ENCODE measurements at regions not wholly inside any gene's neighbourhood (a gene's known extent, or its start where the extent isn't known, plus 50 kb on each side); places are given as distances from the start of the nearest gene placed in this dataset.

DNA sequence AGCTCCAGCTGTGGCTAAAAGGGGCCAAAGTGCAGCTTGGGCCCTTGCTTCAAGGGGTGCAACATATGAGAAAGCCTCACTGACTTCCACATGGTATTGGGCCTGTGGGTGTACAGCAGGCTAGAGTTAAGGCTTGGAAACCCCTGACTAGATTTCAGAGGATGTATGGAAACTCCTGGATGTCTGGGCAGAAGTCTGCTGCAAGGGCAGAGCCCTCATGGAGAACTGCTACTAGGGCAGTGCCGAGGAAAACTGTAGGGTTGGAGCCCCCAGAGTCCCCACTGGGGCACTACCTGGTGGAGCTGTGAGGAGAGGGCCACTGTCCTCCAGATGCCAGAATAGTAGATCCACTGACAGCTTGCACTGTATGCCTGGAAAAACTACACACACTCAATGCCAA is 69.5 kb downstream of the XCL2 start:
- Histone ChIP-seq H3K27ac (no peak overlapping the region), H3K4me3 (no peak overlapping the region), H3K9me3 (no peaks in the 10 kb centered on the region), H3K27me3 (no peaks in the 10 kb centered on the region), H3K4me1 (peaks cover 19% of the 10 kb centered on the region), H3K36me3 (no peaks in the 10 kb centered on the region)
- no peak for DNase-seq
- no peak for ATAC-seq
- TF ChIP-seq, protein P1, sequence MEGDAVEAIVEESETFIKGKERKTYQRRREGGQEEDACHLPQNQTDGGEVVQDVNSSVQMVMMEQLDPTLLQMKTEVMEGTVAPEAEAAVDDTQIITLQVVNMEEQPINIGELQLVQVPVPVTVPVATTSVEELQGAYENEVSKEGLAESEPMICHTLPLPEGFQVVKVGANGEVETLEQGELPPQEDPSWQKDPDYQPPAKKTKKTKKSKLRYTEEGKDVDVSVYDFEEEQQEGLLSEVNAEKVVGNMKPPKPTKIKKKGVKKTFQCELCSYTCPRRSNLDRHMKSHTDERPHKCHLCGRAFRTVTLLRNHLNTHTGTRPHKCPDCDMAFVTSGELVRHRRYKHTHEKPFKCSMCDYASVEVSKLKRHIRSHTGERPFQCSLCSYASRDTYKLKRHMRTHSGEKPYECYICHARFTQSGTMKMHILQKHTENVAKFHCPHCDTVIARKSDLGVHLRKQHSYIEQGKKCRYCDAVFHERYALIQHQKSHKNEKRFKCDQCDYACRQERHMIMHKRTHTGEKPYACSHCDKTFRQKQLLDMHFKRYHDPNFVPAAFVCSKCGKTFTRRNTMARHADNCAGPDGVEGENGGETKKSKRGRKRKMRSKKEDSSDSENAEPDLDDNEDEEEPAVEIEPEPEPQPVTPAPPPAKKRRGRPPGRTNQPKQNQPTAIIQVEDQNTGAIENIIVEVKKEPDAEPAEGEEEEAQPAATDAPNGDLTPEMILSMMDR (IDR thresholded peaks at IDR 0.05): no peak
- intact Hi-C loops (cut with DNase I): no loop called here

DNA sequence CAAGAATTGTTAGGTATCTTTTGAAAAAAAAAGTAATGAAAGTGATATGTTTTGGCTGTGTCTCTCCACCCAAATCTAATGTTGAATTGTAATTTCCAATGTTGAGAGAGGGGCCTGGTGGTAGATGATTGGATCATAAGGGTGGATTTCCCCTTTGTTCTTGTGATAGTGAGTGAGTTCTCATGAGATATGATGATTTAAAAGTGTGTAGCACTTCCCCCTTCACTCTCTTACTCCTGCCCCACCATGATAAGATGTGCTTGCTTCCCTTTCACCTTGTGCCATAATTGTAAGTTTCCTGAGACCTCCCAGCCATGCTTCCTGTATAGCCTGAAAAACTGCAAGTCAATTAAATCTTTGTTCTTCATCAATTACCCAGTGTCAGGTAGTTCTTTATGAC is 70.7 kb downstream of the XCL2 start:
- intact Hi-C loops (cut with DNase I): no loop called here
- H3K4me3 ChIP-seq: no peak overlapping the region
- no peak for ATAC-seq

DNA sequence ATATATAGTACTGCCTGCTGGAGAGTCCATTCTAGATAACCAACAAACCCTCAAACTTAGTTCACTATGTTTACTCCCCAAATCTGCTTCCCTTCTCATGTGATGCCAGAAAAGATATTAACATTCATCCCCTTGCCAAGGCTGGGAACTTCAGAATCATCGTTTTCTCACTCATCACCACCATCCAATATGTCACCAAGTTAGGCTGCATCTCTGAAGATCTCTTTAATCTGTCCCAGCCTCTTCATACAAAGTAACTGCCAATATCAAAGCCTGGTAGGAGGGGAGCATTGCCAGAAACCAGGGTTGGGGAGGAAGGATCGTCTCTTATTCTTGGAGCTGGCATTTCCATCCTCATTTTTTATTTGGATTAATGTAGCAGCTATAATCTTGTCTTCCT is 71.6 kb downstream of the XCL2 start:
- no peak overlapping the region for H3K4me3 ChIP-seq
- no peaks in the 10 kb centered on the region for H3K36me3 ChIP-seq
- TF ChIP-seq, protein P1 (IDR thresholded peaks at IDR 0.05): no peak
- ATAC-seq (no peak), DNase-seq (no peak)
- no peaks in the 10 kb centered on the region for H3K27me3 ChIP-seq
- no peaks in the 10 kb centered on the region for H3K9me3 ChIP-seq
- H3K4me1 ChIP-seq: peaks cover 21% of the 10 kb centered on the region
- intact Hi-C loops (cut with DNase I): no loop called here
- H3K27ac ChIP-seq: no peak overlapping the region

More for the DNA sequence above, 70.7 kb downstream of the XCL2 start:
- peaks cover 21% of the 10 kb centered on the region for H3K4me1 ChIP-seq
- no peak for DNase-seq
- no peaks in the 10 kb centered on the region for H3K36me3 ChIP-seq
- TF ChIP-seq, protein P1 (IDR thresholded peaks at IDR 0.05): no peak
- H3K9me3 ChIP-seq: no peaks in the 10 kb centered on the region
- no peak overlapping the region for H3K27ac ChIP-seq
- H3K27me3 ChIP-seq: no peaks in the 10 kb centered on the region

DNA sequence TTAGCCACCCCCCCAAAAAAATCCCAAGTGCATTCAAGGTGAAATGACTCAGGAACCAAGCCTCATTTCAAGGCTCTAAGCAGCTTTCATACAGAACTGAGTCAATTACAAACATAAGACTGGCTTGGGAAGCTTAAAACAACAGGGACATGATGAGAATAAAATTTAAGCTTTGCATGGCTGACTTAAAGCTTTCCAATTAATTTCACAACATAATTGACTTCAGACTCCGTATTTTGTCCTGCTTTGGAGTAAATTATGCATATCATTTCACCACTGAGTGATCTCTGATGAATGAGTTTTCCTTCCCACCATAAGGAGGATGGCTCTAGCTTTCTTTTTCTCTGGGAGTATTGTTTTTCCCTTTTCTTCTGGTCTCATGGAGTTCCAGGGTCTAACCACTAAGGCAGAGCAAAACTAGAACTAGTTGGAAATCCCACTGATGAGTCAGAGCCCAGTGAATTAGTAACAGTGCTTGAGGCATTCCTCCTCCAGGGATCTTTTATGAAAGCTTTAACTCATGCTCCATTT is 72.8 kb downstream of the XCL2 start:
- no peak overlapping the region for H3K4me3 ChIP-seq
- DNase-seq (no peak), ATAC-seq (no peak)
- H3K27me3 ChIP-seq: no peaks in the 10 kb centered on the region
- no peak overlapping the region for H3K27ac ChIP-seq
- TF ChIP-seq, protein P1 (IDR thresholded peaks at IDR 0.05): no peak
- H3K36me3 ChIP-seq: no peaks in the 10 kb centered on the region
- H3K9me3 ChIP-seq: no peaks in the 10 kb centered on the region
- H3K4me1 ChIP-seq: peaks cover 32% of the 10 kb centered on the region
- intact Hi-C loops (cut with DNase I): no loop called here

DNA sequence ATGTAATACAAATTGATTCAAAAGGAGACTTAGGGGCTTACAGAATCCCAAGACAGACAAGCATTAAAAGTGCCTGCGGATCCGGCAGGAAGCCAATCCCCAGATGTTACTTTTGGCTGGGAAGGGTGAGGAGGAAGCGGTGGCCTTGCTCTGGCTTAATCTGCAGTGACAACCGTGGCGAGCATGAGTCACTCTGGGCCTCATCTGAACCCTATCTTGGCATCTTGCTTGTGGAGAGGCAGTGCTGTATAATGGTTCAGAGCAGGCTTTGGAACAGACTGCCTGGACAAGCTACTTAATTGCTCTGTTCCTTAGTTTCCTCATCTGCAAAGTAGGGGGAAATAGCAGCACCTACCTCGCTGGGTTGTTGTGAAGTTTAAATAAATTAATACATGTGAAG is 74.1 kb downstream of the XCL2 start:
- Histone ChIP-seq H3K4me1 (peaks cover 34% of the 10 kb centered on the region), H3K27ac (no peak overlapping the region), H3K27me3 (no peaks in the 10 kb centered on the region), H3K36me3 (no peaks in the 10 kb centered on the region), H3K9me3 (no peaks in the 10 kb centered on the region), H3K4me3 (no peak overlapping the region)
- ATAC-seq (peak; percentile 63), DNase-seq (no peak)
- intact Hi-C loops (cut with DNase I): no loop called here
- TF ChIP-seq, protein P1 (IDR thresholded peaks at IDR 0.05): no peak

DNA sequence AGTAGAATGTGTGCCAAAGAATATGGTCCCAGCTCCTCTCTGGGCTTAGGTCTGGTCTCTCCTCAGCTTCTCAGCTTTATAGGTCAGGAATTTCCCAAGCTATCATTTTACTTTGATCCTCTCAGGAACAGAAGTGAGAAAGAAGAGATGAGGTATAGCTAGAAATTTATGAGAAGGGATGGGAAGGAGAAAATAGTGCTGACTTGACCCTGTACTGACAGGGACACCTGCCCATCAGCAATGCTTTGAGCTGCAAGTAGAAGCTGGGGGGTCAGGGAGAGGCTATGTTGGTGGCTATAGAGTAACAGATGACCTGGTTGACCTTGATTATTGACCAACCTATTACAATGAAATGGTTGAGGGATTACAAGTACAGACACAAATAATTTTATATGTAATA is 75.0 kb downstream of the XCL2 start:
- no peaks in the 10 kb centered on the region for H3K36me3 ChIP-seq
- H3K9me3 ChIP-seq: no peaks in the 10 kb centered on the region
- TF ChIP-seq, protein P1 (IDR thresholded peaks at IDR 0.05): no peak
- H3K27ac ChIP-seq: no peak overlapping the region
- ATAC-seq: no peak
- DNase-seq: no peak
- no peaks in the 10 kb centered on the region for H3K27me3 ChIP-seq
- H3K4me3 ChIP-seq: no peak overlapping the region
- H3K4me1 ChIP-seq: peaks cover 34% of the 10 kb centered on the region
- intact Hi-C loops (cut with DNase I): no loop called here
